ENCODE measurements at regions not wholly inside any gene's neighbourhood (a gene's known extent, or its start where the extent isn't known, plus 50 kb on each side); places are given as distances from the start of the nearest gene placed in this dataset.

DNA sequence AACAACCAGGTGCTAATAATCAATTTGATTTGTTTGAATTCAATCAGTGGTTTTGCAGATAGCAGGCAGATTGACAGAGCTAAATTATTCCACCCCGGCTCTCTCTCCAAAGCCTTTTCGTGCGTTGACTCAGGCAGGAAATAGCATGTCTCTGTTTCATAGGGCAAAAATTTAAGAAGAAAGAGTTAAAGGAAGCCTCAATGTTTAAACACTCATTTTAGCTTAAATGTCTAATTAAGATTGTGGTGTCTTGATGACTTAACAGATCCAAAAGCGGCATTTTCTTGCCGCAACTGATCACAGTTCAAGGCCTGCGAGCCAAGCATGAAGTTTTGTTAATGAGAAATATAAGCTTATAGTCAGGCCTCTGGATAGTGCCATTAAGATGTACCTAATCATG, 1051.1 kb upstream of the AUTS2 start:
- no peak for TF ChIP-seq CTCF (IDR thresholded peaks at IDR 0.05; ENCODE audit: control insufficient read depth, extremely low read depth, insufficient read depth)
- DNase-seq (ENCODE audit: low read depth): no peak
- no peak overlapping the region for H3K4me3 ChIP-seq (ENCODE audit: low read depth, low read length)

DNA sequence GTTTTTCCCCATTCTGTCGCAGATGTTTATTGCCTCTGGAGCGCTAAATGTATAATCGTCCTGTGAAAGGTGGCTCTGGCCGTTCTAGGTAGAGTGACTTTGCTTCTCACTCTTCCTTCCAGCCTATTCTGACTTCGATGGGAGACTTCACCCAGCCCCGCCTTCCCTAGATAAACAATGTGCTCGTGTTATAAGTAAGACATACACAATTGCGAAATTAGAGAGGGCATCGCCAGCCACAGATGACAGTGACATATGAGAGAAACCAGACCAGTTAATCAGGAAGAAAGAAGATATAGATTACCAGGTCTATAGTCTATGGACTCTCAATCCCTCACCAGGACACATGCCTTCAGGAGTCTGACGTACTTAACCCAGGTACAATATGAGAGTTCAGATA, 1050.5 kb upstream of the AUTS2 start:
- no peak for DNase-seq (ENCODE audit: low read depth)
- no peak overlapping the region for H3K4me3 ChIP-seq (ENCODE audit: low read depth, low read length)
- no peak for TF ChIP-seq CTCF (IDR thresholded peaks at IDR 0.05; ENCODE audit: control insufficient read depth, extremely low read depth, insufficient read depth)

DNA sequence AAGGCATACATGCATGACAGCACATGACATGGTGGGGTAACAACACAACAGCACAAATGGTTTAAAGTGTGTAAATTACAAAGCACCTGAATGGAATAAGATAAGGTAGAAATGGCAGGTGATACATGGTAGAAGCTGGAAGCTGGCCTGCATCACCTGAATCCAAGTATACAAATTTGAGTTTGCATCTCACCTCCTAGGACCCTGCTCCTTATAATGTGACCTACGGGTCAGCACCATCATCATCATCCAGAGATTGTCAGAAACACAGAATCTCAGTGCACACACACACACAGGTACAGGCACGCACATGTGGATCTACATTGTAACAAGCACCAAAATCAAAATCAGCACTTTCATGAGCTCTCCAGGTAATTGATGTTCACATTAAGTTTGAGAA, 1048.2 kb upstream of the AUTS2 start:
- no peak for TF ChIP-seq CTCF (IDR thresholded peaks at IDR 0.05; ENCODE audit: control insufficient read depth, extremely low read depth, insufficient read depth)
- no peak for DNase-seq (ENCODE audit: low read depth)

DNA sequence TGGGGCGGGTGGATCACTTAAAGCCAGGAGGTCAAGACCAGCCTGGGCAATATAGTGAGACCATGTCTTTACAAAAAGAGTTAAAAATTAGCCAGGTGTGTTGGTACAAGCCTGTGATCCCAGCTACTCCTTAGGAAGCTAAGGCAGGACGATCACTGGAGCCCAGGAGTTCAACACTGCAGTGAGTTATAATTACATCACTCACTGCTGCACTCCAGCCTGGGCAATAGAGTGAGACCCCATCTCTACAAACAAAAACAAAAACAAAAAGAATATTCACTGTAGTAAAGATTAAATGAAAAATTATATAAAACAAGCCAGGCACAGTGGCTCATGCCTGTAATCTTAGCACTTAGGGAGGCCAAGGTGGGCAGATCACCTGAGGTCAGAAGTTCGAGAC, 1047.6 kb upstream of the AUTS2 start:
- no peak overlapping the region for H3K4me3 ChIP-seq (ENCODE audit: low read depth, low read length)
- DNase-seq (ENCODE audit: low read depth): no peak
- TF ChIP-seq CTCF (IDR thresholded peaks at IDR 0.05; ENCODE audit: control insufficient read depth, extremely low read depth, insufficient read depth): no peak

More for the DNA sequence above, 1048.2 kb upstream of the AUTS2 start:
- no peak overlapping the region for H3K4me3 ChIP-seq (ENCODE audit: low read depth, low read length)

GRCh38 chr7:68556537-68556936, 1041.7 kb upstream of the AUTS2 start:
- no peak overlapping the region for H3K4me3 ChIP-seq (ENCODE audit: low read depth, low read length)
- DNase-seq (ENCODE audit: low read depth): no peak
- TF ChIP-seq CTCF (IDR thresholded peaks at IDR 0.05; ENCODE audit: control insufficient read depth, extremely low read depth, insufficient read depth): no peak

- no peak for TF ChIP-seq CTCF (IDR thresholded peaks at IDR 0.05; ENCODE audit: control insufficient read depth, extremely low read depth, insufficient read depth)
- no peak overlapping the region for H3K4me3 ChIP-seq (ENCODE audit: low read depth, low read length)
- DNase-seq (ENCODE audit: low read depth): no peak
Measured at GRCh38 chr7:68559518-68559917, 1038.8 kb upstream of the AUTS2 start.

DNA sequence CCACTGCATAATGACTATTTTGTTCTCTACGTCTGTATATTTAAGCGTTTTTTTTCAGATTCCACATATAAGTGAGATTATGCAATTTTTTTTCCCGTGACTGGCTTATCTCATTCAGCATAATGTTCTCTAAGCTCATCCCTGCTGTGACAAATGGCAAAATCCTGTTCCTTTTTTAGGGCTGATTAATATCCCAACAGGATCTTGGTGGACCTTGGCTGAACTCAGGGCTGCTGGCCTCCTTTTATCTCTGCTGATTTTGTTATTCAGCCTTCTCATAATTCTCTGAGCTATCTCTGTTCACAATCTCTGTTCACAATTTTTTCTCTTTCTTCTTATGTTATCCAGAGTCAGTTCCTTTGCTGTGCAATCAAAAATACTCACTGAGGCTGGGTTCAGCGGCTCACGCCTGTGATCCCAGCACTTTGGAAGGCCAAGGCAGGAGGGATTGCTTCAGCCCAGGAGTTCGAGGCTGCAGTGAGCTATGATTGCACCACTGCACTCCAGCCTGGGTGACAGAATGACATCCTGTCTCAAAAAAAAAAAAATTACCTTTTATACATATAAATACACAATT, 1035.9 kb upstream of the AUTS2 start:
- TF ChIP-seq CTCF (IDR thresholded peaks at IDR 0.05; ENCODE audit: control insufficient read depth, extremely low read depth, insufficient read depth): no peak
- DNase-seq (ENCODE audit: low read depth): no peak
- no peak overlapping the region for H3K4me3 ChIP-seq (ENCODE audit: low read depth, low read length)

Data from LNCaP clone FGC (cell line).